HL-60 (cell line): ENCODE measurements at regions not wholly inside any gene's neighbourhood (a gene's known extent, or its start where the extent isn't known, plus 50 kb on each side); places are given as distances from the start of the nearest gene placed in this dataset.

ENCODE experiments used
- GABPA ChIP-seq: IDR thresholded peaks from 2 replicates; pipeline ENCODE4 v1.6.1; 2012; ENCODE audit warnings: low read depth
- POLR2AphosphoS5 ChIP-seq: IDR thresholded peaks from 2 replicates; pipeline ENCODE4 v1.6.1; 2012; ENCODE audit warnings: low read depth
- SPI1 ChIP-seq: IDR thresholded peaks from 2 replicates; pipeline ENCODE4 v1.6.1; 2012; ENCODE audit warnings: low read depth, mild to moderate bottlenecking, borderline replicate concordance
- TF ChIP-seq, protein P1 (sequence below): IDR thresholded peaks from one replicate; pipeline ENCODE4 v1.5.1; 2011; ENCODE audit warnings: low read length, control low read depth, inconsistent platforms; ENCODE audit not compliant: insufficient read depth
- TF ChIP-seq, protein P2 (sequence below): IDR thresholded peaks from 2 replicates; pipeline ENCODE4 v1.6.1; 2012; ENCODE audit warnings: low read depth; ENCODE audit not compliant: insufficient replicate concordance

DNA sequence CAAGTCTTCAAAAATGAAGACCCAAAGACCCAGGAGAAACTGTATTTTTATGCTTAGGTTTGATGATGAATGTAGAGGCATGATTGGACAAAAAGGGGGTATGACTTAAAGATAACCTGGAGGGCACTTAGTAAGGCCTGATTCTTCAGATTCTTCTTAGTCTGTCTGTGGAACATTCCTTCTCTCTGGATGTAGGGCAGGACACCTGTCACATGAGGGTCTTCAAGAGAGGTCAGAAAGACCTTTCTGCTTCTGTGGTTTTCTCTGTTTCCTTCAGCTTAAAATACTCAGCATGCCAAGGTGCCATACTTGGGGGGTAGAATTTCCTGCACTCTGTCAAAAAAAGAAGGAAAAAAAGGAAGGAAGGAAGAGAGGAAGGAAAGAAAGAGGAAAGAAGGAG, 78.1 kb downstream of the BLID start:
- TF ChIP-seq, protein P1, sequence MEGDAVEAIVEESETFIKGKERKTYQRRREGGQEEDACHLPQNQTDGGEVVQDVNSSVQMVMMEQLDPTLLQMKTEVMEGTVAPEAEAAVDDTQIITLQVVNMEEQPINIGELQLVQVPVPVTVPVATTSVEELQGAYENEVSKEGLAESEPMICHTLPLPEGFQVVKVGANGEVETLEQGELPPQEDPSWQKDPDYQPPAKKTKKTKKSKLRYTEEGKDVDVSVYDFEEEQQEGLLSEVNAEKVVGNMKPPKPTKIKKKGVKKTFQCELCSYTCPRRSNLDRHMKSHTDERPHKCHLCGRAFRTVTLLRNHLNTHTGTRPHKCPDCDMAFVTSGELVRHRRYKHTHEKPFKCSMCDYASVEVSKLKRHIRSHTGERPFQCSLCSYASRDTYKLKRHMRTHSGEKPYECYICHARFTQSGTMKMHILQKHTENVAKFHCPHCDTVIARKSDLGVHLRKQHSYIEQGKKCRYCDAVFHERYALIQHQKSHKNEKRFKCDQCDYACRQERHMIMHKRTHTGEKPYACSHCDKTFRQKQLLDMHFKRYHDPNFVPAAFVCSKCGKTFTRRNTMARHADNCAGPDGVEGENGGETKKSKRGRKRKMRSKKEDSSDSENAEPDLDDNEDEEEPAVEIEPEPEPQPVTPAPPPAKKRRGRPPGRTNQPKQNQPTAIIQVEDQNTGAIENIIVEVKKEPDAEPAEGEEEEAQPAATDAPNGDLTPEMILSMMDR: no peak
- no peak for TF ChIP-seq GABPA
- no peak for TF ChIP-seq POLR2AphosphoS5
- TF ChIP-seq, protein P2, sequence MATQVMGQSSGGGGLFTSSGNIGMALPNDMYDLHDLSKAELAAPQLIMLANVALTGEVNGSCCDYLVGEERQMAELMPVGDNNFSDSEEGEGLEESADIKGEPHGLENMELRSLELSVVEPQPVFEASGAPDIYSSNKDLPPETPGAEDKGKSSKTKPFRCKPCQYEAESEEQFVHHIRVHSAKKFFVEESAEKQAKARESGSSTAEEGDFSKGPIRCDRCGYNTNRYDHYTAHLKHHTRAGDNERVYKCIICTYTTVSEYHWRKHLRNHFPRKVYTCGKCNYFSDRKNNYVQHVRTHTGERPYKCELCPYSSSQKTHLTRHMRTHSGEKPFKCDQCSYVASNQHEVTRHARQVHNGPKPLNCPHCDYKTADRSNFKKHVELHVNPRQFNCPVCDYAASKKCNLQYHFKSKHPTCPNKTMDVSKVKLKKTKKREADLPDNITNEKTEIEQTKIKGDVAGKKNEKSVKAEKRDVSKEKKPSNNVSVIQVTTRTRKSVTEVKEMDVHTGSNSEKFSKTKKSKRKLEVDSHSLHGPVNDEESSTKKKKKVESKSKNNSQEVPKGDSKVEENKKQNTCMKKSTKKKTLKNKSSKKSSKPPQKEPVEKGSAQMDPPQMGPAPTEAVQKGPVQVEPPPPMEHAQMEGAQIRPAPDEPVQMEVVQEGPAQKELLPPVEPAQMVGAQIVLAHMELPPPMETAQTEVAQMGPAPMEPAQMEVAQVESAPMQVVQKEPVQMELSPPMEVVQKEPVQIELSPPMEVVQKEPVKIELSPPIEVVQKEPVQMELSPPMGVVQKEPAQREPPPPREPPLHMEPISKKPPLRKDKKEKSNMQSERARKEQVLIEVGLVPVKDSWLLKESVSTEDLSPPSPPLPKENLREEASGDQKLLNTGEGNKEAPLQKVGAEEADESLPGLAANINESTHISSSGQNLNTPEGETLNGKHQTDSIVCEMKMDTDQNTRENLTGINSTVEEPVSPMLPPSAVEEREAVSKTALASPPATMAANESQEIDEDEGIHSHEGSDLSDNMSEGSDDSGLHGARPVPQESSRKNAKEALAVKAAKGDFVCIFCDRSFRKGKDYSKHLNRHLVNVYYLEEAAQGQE: no peak
- TF ChIP-seq SPI1: no peak
